ENCODE measurements at regions not wholly inside any gene's neighbourhood (a gene's known extent, or its start where the extent isn't known, plus 50 kb on each side); places are given as distances from the start of the nearest gene placed in this dataset.

DNA sequence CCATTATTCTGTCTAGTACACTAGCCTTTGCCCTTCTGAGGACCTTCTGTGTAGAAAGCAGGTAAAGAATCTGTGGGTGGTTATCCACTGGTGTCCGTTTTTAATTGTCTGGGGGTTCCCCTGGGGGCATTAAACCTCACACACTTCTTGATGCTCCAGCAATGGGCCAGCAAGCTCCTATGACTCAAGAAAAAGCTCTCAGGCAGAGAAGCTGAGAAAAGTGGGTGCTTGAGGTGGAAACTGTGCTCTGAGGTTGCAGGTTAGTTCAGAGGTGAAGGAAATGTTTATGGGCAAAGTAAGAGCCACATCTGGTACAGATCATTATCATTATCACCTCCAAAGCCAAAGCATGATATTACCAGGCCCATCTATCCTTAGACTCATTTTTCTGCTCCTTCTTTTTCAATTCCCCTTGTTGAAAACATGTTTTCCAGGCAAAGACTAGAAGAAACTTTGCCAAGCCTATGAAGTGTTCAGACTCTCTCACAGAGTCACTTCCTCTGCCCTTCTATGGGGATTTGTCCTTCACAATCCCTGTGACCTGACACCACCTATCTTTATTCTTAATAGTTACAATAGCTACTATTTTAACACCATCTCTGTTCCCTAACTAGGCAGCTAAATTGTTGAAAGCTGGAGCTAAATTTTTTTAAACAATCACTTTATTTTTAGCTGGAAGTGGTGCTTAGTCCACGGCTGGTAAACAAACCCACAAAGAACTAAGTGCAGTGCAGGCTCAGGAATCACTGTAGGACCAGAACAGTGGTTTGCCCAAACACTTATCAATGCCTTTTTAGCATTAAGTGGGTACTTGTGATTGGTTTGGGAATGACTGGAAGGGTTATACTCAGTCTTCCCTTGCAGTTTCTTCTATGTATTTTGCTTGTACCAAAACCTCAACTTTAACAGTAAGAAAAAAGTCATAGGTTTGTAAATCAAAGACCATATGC, 512.8 kb upstream of the POU3F3 start:
- H3K27ac ChIP-seq (ENCODE audit: extremely low read depth, low read depth, low read length): no peak overlapping the region
- no peaks in the 10 kb centered on the region for H3K4me1 ChIP-seq (ENCODE audit: control insufficient read depth, insufficient read depth, low read length)
- TF ChIP-seq, protein P1, sequence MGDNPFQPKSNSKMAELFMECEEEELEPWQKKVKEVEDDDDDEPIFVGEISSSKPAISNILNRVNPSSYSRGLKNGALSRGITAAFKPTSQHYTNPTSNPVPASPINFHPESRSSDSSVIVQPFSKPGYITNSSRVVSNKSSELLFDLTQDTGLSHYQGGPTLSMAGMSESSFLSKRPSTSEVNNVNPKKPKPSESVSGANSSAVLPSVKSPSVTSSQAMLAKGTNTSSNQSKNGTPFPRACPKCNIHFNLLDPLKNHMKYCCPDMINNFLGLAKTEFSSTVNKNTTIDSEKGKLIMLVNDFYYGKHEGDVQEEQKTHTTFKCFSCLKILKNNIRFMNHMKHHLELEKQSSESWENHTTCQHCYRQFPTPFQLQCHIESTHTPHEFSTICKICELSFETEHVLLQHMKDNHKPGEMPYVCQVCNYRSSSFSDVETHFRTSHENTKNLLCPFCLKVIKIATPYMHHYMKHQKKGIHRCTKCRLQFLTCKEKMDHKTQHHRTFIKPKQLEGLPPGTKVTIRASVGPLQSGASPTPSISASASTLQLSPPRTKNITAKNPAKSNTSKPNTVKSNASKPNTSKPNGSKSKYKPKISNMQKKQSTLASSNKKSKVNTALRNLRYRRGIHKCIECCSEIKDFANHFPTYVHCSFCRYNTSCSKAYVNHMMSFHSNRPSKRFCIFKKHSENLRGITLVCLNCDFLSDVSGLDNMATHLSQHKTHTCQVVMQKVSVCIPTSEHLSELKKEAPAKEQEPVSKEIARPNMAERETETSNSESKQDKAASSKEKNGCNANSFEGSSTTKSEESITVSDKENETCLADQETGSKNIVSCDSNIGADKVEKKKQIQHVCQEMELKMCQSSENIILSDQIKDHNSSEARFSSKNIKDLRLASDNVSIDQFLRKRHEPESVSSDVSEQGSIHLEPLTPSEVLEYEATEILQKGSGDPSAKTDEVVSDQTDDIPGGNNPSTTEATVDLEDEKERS (tag by site-specific recombination; IDR thresholded peaks at IDR 0.05): no peak
- TF ChIP-seq, protein P2, sequence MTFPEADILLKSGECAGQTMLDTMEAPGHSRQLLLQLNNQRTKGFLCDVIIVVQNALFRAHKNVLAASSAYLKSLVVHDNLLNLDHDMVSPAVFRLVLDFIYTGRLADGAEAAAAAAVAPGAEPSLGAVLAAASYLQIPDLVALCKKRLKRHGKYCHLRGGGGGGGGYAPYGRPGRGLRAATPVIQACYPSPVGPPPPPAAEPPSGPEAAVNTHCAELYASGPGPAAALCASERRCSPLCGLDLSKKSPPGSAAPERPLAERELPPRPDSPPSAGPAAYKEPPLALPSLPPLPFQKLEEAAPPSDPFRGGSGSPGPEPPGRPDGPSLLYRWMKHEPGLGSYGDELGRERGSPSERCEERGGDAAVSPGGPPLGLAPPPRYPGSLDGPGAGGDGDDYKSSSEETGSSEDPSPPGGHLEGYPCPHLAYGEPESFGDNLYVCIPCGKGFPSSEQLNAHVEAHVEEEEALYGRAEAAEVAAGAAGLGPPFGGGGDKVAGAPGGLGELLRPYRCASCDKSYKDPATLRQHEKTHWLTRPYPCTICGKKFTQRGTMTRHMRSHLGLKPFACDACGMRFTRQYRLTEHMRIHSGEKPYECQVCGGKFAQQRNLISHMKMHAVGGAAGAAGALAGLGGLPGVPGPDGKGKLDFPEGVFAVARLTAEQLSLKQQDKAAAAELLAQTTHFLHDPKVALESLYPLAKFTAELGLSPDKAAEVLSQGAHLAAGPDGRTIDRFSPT (tag by site-specific recombination; IDR thresholded peaks at IDR 0.05): no peak
- TF ChIP-seq, protein P3, sequence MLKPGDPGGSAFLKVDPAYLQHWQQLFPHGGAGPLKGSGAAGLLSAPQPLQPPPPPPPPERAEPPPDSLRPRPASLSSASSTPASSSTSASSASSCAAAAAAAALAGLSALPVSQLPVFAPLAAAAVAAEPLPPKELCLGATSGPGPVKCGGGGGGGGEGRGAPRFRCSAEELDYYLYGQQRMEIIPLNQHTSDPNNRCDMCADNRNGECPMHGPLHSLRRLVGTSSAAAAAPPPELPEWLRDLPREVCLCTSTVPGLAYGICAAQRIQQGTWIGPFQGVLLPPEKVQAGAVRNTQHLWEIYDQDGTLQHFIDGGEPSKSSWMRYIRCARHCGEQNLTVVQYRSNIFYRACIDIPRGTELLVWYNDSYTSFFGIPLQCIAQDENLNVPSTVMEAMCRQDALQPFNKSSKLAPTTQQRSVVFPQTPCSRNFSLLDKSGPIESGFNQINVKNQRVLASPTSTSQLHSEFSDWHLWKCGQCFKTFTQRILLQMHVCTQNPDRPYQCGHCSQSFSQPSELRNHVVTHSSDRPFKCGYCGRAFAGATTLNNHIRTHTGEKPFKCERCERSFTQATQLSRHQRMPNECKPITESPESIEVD (tag by site-specific recombination; IDR thresholded peaks at IDR 0.05): no peak
- CTCF ChIA-PET: no interaction called here
- no peaks in the 10 kb centered on the region for H3K36me3 ChIP-seq (ENCODE audit: control insufficient read depth in 2 of 2, insufficient read depth in 1 of 2, low read length in 2 of 2)
- no peaks in the 10 kb centered on the region for H3K9me3 ChIP-seq (ENCODE audit: control insufficient read depth, insufficient read depth, low read depth, low read length)
- POLR2A ChIA-PET: no interaction called here
- H3K4me3 ChIP-seq (ENCODE audit: low read depth, low read length): no peak overlapping the region

DNA sequence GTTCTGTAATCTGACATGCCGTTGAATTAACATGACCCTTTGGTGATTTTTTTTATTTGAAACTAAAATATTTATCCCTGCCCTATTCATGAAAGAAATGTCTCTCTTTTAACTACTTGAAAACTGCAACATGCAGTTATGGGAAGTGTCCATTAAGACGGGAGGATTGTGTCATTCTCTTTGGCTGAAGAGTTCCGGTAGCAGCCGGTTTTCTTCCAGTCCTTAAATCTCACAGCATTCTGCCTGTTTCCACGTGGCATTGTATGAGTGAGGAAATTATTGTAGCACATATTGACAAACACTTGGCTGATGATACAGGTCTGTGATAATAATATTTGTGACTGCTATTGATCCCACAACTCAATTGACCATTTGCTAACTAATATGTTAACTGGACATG, 509.6 kb upstream of the POU3F3 start:
- no peak for TF ChIP-seq ZNF302 (tag by site-specific recombination; IDR thresholded peaks at IDR 0.05; ENCODE audit: low read depth)
- TF ChIP-seq ZNF76 (tag by site-specific recombination; IDR thresholded peaks at IDR 0.05; ENCODE audit: borderline replicate concordance, low read depth): no peak
- TF ChIP-seq, protein P4, sequence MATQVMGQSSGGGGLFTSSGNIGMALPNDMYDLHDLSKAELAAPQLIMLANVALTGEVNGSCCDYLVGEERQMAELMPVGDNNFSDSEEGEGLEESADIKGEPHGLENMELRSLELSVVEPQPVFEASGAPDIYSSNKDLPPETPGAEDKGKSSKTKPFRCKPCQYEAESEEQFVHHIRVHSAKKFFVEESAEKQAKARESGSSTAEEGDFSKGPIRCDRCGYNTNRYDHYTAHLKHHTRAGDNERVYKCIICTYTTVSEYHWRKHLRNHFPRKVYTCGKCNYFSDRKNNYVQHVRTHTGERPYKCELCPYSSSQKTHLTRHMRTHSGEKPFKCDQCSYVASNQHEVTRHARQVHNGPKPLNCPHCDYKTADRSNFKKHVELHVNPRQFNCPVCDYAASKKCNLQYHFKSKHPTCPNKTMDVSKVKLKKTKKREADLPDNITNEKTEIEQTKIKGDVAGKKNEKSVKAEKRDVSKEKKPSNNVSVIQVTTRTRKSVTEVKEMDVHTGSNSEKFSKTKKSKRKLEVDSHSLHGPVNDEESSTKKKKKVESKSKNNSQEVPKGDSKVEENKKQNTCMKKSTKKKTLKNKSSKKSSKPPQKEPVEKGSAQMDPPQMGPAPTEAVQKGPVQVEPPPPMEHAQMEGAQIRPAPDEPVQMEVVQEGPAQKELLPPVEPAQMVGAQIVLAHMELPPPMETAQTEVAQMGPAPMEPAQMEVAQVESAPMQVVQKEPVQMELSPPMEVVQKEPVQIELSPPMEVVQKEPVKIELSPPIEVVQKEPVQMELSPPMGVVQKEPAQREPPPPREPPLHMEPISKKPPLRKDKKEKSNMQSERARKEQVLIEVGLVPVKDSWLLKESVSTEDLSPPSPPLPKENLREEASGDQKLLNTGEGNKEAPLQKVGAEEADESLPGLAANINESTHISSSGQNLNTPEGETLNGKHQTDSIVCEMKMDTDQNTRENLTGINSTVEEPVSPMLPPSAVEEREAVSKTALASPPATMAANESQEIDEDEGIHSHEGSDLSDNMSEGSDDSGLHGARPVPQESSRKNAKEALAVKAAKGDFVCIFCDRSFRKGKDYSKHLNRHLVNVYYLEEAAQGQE (tag by site-specific recombination; IDR thresholded peaks at IDR 0.05): no peak
- no peak for TF ChIP-seq ZNF529 (tag by site-specific recombination; IDR thresholded peaks at IDR 0.05; ENCODE audit: insufficient replicate concordance)
- no peak for TF ChIP-seq ZNF138 (tag by site-specific recombination; IDR thresholded peaks at IDR 0.05; ENCODE audit: borderline replicate concordance)
- TF ChIP-seq ZBTB21 (tag by site-specific recombination; IDR thresholded peaks at IDR 0.05): no peak
- TF ChIP-seq ZNF157 (tag by site-specific recombination; IDR thresholded peaks at IDR 0.05): no peak
- TF ChIP-seq, protein P1 (tag by site-specific recombination; IDR thresholded peaks at IDR 0.05): no peak
- TF ChIP-seq, protein P5, sequence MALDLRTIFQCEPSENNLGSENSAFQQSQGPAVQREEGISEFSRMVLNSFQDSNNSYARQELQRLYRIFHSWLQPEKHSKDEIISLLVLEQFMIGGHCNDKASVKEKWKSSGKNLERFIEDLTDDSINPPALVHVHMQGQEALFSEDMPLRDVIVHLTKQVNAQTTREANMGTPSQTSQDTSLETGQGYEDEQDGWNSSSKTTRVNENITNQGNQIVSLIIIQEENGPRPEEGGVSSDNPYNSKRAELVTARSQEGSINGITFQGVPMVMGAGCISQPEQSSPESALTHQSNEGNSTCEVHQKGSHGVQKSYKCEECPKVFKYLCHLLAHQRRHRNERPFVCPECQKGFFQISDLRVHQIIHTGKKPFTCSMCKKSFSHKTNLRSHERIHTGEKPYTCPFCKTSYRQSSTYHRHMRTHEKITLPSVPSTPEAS (tag by site-specific recombination; IDR thresholded peaks at IDR 0.05): no peak
- no peak for TF ChIP-seq GLI2 (tag by site-specific recombination; IDR thresholded peaks at IDR 0.05; ENCODE audit: borderline replicate concordance, low read depth)
- TF ChIP-seq HOXD13 (CRISPR knock-in tag; IDR thresholded peaks at IDR 0.05; ENCODE audit: borderline replicate concordance): no peak
- TF ChIP-seq, protein P6, sequence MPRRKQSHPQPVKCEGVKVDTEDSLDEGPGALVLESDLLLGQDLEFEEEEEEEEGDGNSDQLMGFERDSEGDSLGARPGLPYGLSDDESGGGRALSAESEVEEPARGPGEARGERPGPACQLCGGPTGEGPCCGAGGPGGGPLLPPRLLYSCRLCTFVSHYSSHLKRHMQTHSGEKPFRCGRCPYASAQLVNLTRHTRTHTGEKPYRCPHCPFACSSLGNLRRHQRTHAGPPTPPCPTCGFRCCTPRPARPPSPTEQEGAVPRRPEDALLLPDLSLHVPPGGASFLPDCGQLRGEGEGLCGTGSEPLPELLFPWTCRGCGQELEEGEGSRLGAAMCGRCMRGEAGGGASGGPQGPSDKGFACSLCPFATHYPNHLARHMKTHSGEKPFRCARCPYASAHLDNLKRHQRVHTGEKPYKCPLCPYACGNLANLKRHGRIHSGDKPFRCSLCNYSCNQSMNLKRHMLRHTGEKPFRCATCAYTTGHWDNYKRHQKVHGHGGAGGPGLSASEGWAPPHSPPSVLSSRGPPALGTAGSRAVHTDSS (tag by site-specific recombination; IDR thresholded peaks at IDR 0.05): no peak
- ChIA-PET POLR2A (no interaction called here), CTCF (no interaction called here)
- no peaks in the 10 kb centered on the region for H3K4me1 ChIP-seq (ENCODE audit: control insufficient read depth, insufficient read depth, low read length)
- H3K4me3 ChIP-seq (ENCODE audit: low read depth, low read length): no peak overlapping the region
- H3K36me3 ChIP-seq (ENCODE audit: control insufficient read depth in 2 of 2, insufficient read depth in 1 of 2, low read length in 2 of 2): no peaks in the 10 kb centered on the region
- H3K27ac ChIP-seq (ENCODE audit: extremely low read depth, low read depth, low read length): no peak overlapping the region
- H3K9me3 ChIP-seq (ENCODE audit: control insufficient read depth, insufficient read depth, low read depth, low read length): no peaks in the 10 kb centered on the region; the same call in 1 of the 2 replicates
